SK-N-SH (cell line): ENCODE measurements at regions not wholly inside any gene's neighbourhood (a gene's known extent, or its start where the extent isn't known, plus 50 kb on each side); places are given as distances from the start of the nearest gene placed in this dataset.

Experiments
- CHD2 ChIP-seq: fragments of 150-350 bp; IDR thresholded peaks from 2 replicates; pipeline ENCODE4 v1.6.1; 2018; ENCODE audit warnings: low read length; ENCODE audit not compliant: partially characterized antibody
- CTCF ChIP-seq: fragments of 200-600 bp; sonication (generic); IDR thresholded peaks from 2 replicates; pipeline ENCODE4 v1.6.1; 2017; ENCODE audit warnings: antibody characterized with exemption, mild to moderate bottlenecking, moderate library complexity
- GABPA ChIP-seq: IDR thresholded peaks from 2 replicates; pipeline ENCODE4 v1.4.0; 2012; ENCODE audit warnings: low read depth, mild to moderate bottlenecking
- MAX ChIP-seq: IDR thresholded peaks from 2 replicates; pipeline ENCODE4 v1.4.0; 2012; ENCODE audit warnings: low read depth
- RAD21 ChIP-seq: IDR thresholded peaks from 2 replicates; pipeline ENCODE4 v1.6.1; 2012; ENCODE audit warnings: mild to moderate bottlenecking, low read length
- TAF1 ChIP-seq: IDR thresholded peaks from 2 replicates; pipeline ENCODE4 v1.6.1; 2012; ENCODE audit warnings: low read depth, mild to moderate bottlenecking, low read length, moderate library complexity, borderline replicate concordance
- TF ChIP-seq, protein P1 (sequence below): IDR thresholded peaks from 2 replicates; pipeline ENCODE4 v1.6.1; 2012; ENCODE audit warnings: mild to moderate bottlenecking, low read depth, low read length, moderate library complexity

- no peak for TF ChIP-seq CHD2
- no peak for TF ChIP-seq RAD21
- TF ChIP-seq CTCF, result no peak
- TF ChIP-seq, protein P1, sequence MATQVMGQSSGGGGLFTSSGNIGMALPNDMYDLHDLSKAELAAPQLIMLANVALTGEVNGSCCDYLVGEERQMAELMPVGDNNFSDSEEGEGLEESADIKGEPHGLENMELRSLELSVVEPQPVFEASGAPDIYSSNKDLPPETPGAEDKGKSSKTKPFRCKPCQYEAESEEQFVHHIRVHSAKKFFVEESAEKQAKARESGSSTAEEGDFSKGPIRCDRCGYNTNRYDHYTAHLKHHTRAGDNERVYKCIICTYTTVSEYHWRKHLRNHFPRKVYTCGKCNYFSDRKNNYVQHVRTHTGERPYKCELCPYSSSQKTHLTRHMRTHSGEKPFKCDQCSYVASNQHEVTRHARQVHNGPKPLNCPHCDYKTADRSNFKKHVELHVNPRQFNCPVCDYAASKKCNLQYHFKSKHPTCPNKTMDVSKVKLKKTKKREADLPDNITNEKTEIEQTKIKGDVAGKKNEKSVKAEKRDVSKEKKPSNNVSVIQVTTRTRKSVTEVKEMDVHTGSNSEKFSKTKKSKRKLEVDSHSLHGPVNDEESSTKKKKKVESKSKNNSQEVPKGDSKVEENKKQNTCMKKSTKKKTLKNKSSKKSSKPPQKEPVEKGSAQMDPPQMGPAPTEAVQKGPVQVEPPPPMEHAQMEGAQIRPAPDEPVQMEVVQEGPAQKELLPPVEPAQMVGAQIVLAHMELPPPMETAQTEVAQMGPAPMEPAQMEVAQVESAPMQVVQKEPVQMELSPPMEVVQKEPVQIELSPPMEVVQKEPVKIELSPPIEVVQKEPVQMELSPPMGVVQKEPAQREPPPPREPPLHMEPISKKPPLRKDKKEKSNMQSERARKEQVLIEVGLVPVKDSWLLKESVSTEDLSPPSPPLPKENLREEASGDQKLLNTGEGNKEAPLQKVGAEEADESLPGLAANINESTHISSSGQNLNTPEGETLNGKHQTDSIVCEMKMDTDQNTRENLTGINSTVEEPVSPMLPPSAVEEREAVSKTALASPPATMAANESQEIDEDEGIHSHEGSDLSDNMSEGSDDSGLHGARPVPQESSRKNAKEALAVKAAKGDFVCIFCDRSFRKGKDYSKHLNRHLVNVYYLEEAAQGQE, result no peak
- TF ChIP-seq TAF1, result no peak
- no peak for TF ChIP-seq MAX
- TF ChIP-seq GABPA, result no peak
Observed at GRCh38 chr13:32882691-32883090, 133.5 kb upstream of the KL start.
